ENCODE measurements at regions not wholly inside any gene's neighbourhood (a gene's known extent, or its start where the extent isn't known, plus 50 kb on each side); places are given as distances from the start of the nearest gene placed in this dataset.

DNA sequence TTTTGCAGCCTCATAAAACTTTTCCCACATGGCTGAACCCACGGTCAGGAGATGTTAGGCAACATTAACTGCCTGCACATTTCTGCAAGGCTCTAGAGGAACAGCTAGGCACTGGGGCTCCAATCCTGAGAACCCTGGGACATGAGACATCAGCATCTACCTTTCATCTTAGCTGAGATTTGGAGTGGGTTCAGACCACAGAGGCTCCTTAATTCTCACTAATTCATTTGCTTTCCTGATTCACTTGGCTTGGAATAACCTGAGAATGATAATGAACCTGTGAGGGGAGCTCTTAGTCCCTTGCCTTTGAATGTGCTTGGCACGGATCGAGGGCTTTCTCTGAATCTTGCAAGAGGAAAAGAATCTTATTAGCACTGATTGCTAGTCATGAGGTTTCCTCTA lies 266.2 kb downstream of the FIGN start:
- peak in 2 of 7 donors; percentile 2 to 9 for DNase-seq
- no peak overlapping the region for H3K27ac ChIP-seq
- H3K9me3 ChIP-seq (replicated peaks in 1 of 3): no peaks in the 10 kb centered on the region
- H3K27me3 ChIP-seq: no peaks in the 10 kb centered on the region
- no peak overlapping the region for H3K4me3 ChIP-seq
- H3K36me3 ChIP-seq (replicated peaks in 1 of 2): no peaks in the 10 kb centered on the region
- no peaks in the 10 kb centered on the region for H3K4me1 ChIP-seq (replicated peaks in 1 of 2)
- 28 to 45% (median 43%) methylated on average over 3 of the region's 3 CpGs for WGBS, 4 donors
- intact Hi-C loops (cut with DNase I): no loop called here
- TF ChIP-seq POLR2A (IDR thresholded peaks at IDR 0.05): no peak
- TF ChIP-seq, protein P1, sequence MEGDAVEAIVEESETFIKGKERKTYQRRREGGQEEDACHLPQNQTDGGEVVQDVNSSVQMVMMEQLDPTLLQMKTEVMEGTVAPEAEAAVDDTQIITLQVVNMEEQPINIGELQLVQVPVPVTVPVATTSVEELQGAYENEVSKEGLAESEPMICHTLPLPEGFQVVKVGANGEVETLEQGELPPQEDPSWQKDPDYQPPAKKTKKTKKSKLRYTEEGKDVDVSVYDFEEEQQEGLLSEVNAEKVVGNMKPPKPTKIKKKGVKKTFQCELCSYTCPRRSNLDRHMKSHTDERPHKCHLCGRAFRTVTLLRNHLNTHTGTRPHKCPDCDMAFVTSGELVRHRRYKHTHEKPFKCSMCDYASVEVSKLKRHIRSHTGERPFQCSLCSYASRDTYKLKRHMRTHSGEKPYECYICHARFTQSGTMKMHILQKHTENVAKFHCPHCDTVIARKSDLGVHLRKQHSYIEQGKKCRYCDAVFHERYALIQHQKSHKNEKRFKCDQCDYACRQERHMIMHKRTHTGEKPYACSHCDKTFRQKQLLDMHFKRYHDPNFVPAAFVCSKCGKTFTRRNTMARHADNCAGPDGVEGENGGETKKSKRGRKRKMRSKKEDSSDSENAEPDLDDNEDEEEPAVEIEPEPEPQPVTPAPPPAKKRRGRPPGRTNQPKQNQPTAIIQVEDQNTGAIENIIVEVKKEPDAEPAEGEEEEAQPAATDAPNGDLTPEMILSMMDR (IDR thresholded peaks at IDR 0.05): no peak

DNA sequence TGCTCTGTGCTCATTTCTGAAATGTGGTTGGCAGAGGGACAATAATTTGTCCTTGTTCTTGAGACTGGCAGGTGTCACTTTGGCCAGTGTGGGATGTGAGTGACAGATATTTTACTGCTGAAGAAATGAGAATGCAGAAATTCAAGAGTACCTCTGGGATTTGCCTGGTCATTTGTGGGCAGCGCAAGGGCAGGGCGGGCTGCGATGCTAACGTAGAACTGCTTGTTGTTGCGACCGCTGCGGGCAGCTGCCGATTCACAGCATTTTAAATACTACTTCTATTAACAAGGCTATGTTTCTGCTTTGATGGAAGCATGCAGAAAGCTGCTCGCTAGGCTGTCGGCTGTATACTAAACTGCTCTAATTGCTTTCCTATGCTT lies 268.6 kb downstream of the FIGN start:
- TF ChIP-seq POLR2A (IDR thresholded peaks at IDR 0.05): no peak
- TF ChIP-seq, protein P1 (IDR thresholded peaks at IDR 0.05): no peak
- H3K27me3 ChIP-seq: no peaks in the 10 kb centered on the region
- H3K36me3 ChIP-seq (replicated peaks in 1 of 2): no peaks in the 10 kb centered on the region
- no peaks in the 10 kb centered on the region for H3K4me1 ChIP-seq (replicated peaks in 1 of 2)
- DNase-seq: no peak
- intact Hi-C loops (cut with DNase I): no loop called here
- H3K27ac ChIP-seq: no peak overlapping the region
- H3K4me3 ChIP-seq: no peak overlapping the region
- no peaks in the 10 kb centered on the region for H3K9me3 ChIP-seq (replicated peaks in 1 of 3)
- 88 to 96% (median 91%) methylated on average over 10 of the region's 10 CpGs for whole genome bisulfite sequencing, 4 donors

DNA sequence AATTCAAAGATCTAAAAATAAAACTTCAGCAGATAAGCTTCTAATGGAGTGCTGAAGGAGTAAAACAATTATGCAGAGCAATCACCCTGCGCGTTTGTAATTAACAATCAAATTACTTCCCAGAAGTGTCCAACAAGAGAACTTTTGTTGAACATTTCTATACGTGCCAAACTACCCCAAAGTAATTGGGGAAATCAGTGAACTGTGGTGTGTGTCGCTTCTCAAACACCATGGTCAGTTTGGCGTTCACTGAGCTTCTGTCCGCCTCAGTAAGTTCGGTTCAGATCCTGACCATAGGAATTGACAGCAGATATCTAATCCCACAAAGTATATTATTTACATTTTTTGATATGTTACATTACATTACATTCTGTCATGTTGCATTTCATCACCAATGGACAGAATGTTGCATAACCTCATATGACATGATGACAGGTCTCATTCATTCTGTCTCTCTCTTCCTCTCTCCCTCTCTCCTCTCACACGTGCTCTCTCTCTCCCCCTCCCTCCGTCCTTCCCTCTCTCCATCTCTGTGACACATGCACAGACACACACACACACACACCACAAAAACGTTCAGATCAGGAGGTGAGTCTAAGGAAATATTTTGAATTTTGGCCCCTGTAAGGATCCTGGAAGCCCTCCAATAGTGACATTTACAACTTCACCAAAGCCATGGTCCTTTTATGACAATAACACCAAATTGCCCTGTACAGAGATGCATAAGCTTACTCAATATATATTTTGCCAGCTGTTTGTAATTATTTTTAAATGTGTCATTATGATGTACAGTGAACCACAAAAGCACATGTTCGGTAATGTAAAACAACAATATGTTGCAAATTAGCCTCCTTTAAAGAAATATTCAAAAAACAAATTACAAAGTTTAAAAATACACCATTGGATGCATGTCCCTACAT lies 269.2 kb downstream of the FIGN start:
- no peak for DNase-seq
- H3K27ac ChIP-seq: no peak overlapping the region
- H3K4me1 ChIP-seq (replicated peaks in 1 of 2): no peaks in the 10 kb centered on the region
- no peaks in the 10 kb centered on the region for H3K36me3 ChIP-seq (replicated peaks in 1 of 2)
- no peaks in the 10 kb centered on the region for H3K9me3 ChIP-seq (replicated peaks in 1 of 3)
- WGBS, 4 donors: 71 to 79% (median 73%) methylated on average over 11 of the region's 11 CpGs
- H3K27me3 ChIP-seq: no peaks in the 10 kb centered on the region
- no peak for TF ChIP-seq POLR2A (IDR thresholded peaks at IDR 0.05)
- TF ChIP-seq, protein P1 (IDR thresholded peaks at IDR 0.05): no peak
- intact Hi-C loops (cut with DNase I): no loop called here
- H3K4me3 ChIP-seq: no peak overlapping the region

DNA sequence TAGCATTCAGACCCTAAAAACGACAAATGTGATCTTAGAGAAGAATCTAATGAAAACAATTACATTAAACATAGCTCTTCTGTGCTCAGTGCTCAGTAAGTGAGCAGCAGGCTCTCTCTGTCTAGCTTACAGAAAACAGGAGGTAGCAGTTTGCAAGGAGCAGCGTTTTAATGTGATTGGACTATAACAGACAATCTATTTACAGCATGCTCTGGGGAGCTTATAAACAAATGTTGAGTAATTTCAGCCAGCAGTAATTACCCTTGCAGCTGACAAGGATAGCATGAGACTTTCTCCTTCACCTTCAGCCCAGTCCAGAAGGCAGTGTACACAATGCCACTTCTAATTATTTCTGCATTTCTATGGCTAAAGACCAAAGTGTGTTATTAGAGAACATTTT lies 270.4 kb downstream of the FIGN start:
- H3K36me3 ChIP-seq (replicated peaks in 1 of 2): no peaks in the 10 kb centered on the region
- no peaks in the 10 kb centered on the region for H3K9me3 ChIP-seq (replicated peaks in 1 of 3)
- no peak overlapping the region for H3K4me3 ChIP-seq
- 22 to 47% (median 35%) methylated on average over 2 of the region's 2 CpGs for WGBS, 4 donors
- DNase-seq: no peak
- H3K27ac ChIP-seq: no peak overlapping the region
- H3K4me1 ChIP-seq (replicated peaks in 1 of 2): no peaks in the 10 kb centered on the region
- intact Hi-C loops (cut with DNase I): no loop called here
- TF ChIP-seq, protein P1 (IDR thresholded peaks at IDR 0.05): no peak
- TF ChIP-seq POLR2A (IDR thresholded peaks at IDR 0.05): no peak
- no peaks in the 10 kb centered on the region for H3K27me3 ChIP-seq
